Astrocyte of the cerebellum (primary cell): ENCODE measurements at regions not wholly inside any gene's neighbourhood (a gene's known extent, or its start where the extent isn't known, plus 50 kb on each side); places are given as distances from the start of the nearest gene placed in this dataset.

ENCODE experiments used
- DNase-seq: peaks from one replicate; pipeline ENCODE4 v3.0.0-alpha.2; 2011; ENCODE audit warnings: low read depth
- H3K4me3 ChIP-seq: 2 replicates; pipeline ENCODE4 v1.5.1; 2011; ENCODE audit warnings: mild to moderate bottlenecking, low read depth, low read length, moderate library complexity
- in situ Hi-C: cut with HindIII; loops from 2 replicates; pipeline ENCODE4 v1.10.0; 2017; ENCODE audit warnings: low sequenced_read_pairs
- TF ChIP-seq, protein P1 (sequence below): IDR thresholded peaks from 2 replicates; pipeline ENCODE4 v1.5.1; 2012; ENCODE audit warnings: low read length, low read depth, moderate library complexity, mild to moderate bottlenecking; ENCODE audit errors: missing control alignments

DNA sequence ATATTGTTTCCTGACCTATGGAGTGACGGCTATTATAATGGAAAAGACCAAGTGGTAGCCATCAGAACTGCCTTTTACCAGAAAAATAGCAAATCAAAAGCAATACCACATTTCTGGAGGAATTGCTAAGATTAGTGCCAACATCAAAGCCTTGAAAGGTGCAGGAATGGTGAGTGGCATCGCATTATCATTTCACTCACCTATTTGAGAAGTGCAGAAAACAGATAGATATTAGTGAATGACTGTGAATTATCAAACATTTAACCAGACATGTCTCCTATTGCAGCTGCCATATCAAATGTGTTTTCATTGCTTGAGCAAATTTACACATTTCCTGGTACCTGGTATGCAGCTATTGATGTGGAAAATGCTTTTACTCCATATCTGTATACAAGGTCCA lies 1638.1 kb upstream of the PABPC4L start:
- no peak for DNase-seq
- no peak overlapping the region for H3K4me3 ChIP-seq
- in situ Hi-C loops, result no loop called here
- TF ChIP-seq, protein P1, sequence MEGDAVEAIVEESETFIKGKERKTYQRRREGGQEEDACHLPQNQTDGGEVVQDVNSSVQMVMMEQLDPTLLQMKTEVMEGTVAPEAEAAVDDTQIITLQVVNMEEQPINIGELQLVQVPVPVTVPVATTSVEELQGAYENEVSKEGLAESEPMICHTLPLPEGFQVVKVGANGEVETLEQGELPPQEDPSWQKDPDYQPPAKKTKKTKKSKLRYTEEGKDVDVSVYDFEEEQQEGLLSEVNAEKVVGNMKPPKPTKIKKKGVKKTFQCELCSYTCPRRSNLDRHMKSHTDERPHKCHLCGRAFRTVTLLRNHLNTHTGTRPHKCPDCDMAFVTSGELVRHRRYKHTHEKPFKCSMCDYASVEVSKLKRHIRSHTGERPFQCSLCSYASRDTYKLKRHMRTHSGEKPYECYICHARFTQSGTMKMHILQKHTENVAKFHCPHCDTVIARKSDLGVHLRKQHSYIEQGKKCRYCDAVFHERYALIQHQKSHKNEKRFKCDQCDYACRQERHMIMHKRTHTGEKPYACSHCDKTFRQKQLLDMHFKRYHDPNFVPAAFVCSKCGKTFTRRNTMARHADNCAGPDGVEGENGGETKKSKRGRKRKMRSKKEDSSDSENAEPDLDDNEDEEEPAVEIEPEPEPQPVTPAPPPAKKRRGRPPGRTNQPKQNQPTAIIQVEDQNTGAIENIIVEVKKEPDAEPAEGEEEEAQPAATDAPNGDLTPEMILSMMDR, result no peak

DNA sequence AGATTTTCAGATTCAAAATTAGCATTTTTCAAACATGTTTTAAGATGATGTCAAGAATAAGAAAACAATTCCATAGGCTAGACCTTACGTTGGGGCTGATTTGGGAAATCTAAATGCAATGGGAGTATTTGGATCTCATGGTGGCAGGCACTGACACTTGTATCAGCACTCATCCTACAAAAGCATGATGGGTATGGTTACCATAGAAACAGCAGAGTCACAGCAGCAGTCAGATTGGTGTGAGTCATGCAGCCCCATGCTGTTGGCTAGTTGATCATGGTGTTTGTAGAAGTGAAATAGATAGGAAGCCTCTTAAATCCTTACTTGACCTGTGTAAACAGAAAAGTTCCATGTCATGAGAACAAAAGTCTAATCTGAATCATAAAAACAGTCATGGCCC lies 1637.3 kb upstream of the PABPC4L start:
- in situ Hi-C loops, result no loop called here
- no peak overlapping the region for H3K4me3 ChIP-seq
- DNase-seq, result peak; percentile 66
- TF ChIP-seq, protein P1, result no peak

DNA sequence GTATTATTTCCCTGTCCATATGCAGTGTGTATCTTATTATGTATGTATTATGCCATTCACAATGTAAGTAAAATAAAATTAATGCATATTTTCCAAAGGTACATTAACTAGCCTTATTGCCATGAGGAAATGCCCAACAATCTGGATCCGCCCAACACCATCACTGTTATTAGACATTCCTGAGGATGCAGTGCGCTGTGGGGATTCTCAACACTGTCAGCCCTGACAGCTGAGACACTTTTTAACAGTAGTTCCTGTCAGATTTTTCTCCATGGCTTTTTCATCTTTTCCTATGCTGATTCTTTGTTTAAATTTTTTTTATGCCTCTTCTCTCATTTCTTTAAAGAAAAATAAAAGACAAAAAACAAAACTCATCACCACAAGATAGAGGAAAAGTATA lies 1632.9 kb upstream of the PABPC4L start:
- no peak overlapping the region for H3K4me3 ChIP-seq
- in situ Hi-C loops, result no loop called here
- no peak for DNase-seq
- TF ChIP-seq, protein P1, result no peak

DNA sequence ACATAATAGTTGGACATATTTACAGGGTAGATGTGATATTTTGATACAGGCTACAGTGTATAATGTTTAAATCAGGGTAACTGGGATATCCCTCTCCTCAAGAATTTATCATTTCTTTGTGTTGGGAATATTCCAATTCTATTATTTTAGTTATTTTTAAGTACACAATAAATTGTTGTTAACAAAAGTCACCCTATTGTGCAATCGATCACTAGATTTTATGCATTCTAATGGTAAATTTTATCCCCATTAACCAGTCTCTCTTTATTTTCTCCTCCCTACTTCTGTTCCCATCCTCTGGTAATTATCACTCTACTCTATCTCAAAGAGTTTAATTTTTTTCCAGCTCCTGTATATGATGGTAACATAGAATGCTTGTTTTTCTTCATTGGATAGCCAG lies 1631.9 kb upstream of the PABPC4L start:
- DNase-seq, result no peak
- TF ChIP-seq, protein P1, result no peak
- no peak overlapping the region for H3K4me3 ChIP-seq
- in situ Hi-C loops, result no loop called here

DNA sequence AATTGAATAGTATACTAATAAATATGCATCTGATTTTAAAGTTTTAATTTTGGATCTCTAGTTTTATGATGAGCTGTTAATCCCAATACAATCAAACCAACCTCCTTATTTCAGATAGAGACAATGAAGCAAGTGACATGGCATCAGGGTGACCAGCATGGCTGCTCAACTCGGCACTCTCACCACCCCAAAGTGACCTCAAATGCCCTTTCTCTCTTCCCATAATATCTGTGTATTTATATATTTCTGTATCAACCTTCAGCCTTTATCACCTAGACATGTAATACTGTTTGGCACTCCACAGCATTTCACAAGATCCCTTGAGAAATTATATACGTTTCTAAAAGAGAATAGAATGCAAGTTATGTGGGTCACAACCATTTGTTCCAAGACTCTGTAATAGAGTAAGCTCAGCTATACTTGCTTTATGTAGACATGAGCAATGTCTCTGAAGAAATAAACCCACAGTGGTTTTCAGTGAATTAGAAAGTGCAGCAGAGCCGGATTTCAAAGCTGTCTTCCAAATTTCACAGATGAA lies 1623.2 kb upstream of the PABPC4L start:
- TF ChIP-seq, protein P1, result no peak
- in situ Hi-C loops, result no loop called here
- no peak overlapping the region for H3K4me3 ChIP-seq
- no peak for DNase-seq

DNA sequence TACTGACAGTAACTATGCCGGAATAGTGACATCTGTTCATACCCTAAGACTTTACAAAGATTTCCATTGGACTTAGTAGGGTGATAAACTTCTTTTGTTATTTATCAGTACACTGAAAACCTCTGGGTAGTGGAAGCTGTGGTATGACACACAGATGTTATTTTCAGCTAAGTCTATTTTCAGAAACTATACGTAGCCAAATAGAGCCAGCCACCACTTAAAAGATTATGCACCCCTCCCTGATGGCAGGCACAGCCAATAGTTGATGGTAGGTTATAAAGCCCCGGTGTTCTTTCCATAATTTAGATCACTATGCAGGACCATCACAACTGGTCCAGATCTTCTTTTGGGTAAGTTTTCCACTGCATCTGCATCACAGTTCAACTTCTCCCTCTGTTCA lies 1603.2 kb upstream of the PABPC4L start:
- DNase-seq, result no peak
- TF ChIP-seq, protein P1, result no peak
- in situ Hi-C loops, result no loop called here
- H3K4me3 ChIP-seq, result no peak overlapping the region

DNA sequence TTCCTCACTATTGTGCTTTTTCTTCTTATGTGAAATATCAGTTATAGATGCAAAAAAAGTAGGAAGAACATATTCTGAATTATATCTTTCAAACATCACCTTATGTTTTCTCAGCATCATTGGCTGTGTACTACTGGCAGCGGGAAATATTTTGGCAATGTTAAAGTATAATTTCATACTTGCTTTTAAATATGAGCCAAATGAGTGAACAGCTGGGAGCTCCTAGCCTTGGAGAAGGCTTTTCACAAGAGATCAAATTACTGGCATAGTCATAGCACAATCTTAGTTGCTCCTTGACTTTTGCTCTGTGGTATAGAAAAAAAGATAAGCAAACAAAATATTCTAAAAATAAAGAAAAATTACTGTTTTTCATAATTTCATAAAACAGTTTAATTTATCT lies 1575.8 kb upstream of the PABPC4L start:
- no peak for DNase-seq
- TF ChIP-seq, protein P1, result no peak
- H3K4me3 ChIP-seq, result no peak overlapping the region
- in situ Hi-C loops, result no loop called here
